Endothelial cell of umbilical vein (primary cell): ENCODE measurements at regions not wholly inside any gene's neighbourhood (a gene's known extent, or its start where the extent isn't known, plus 50 kb on each side); places are given as distances from the start of the nearest gene placed in this dataset.

Experiments
- BruUV-seq: library from RNA; stranded (reverse); fragments of 400-500 nt; replicated peaks from 2 replicates; lab custom pipeline; 2021; lab: Mats Ljungman, UMichigan
- CTCF ChIA-PET: fragments of 300-600, 350-600 bp; sonication (Branson Sonifier 250); formaldehyde crosslinking; loops from one replicate; lab custom pipeline; 2021; ENCODE audit warnings: antibody characterized with exemption, inconsistent platforms; lab: Charles Lee
- POLR2A ChIA-PET: fragments of 300-600, 350-600 bp; sonication (Branson Sonifier 250); formaldehyde crosslinking; loops from one replicate; lab custom pipeline; 2021; ENCODE audit warnings: antibody characterized with exemption, inconsistent platforms; lab: Charles Lee
- DNase-seq: peaks from one replicate; pipeline ENCODE4 v3.0.0-alpha.2; 2011; ENCODE audit warnings: low read depth, low spot score
- FAIRE-seq: peaks from 2 replicates; lab custom pipeline; 2011; peaks lifted over from hg19 to GRCh38; lab: Jason Lieb, UNC
- H2AFZ ChIP-seq: 2 replicates; pipeline ENCODE4 v1.6.0; 2012; ENCODE audit warnings: low read depth, low read length, control low read depth, inconsistent platforms
- H3K27ac ChIP-seq: 2 replicates; pipeline ENCODE4 v1.5.1; 2011; ENCODE audit warnings: low read depth, mild to moderate bottlenecking, control low read depth, low read length, moderate library complexity; ENCODE audit not compliant: insufficient read depth
- H3K27me3 ChIP-seq, 2 experiments: 2 replicates each; pipeline versions ENCODE4 v1.6.0 to v1.6.1; 2011; ENCODE audit warnings: low read length in 2 of 2, mixed read lengths in 1 of 2; ENCODE audit not compliant: control insufficient read depth in 2 of 2, insufficient read depth in 2 of 2
- H3K36me3 ChIP-seq, 2 experiments: 2 replicates in 1 of 2; 3 replicates in 1 of 2; pipeline ENCODE4 v1.5.1; 2011; ENCODE audit warnings: low read length in 2 of 2, mild to moderate bottlenecking in 1 of 2, moderate library complexity in 1 of 2; ENCODE audit not compliant: control insufficient read depth in 2 of 2, insufficient read depth in 2 of 2; ENCODE audit errors: extremely low read depth in 1 of 2
- H3K4me1 ChIP-seq: 3 replicates; pipeline ENCODE4 v1.5.1; 2011; ENCODE audit warnings: mild to moderate bottlenecking, low read length; ENCODE audit not compliant: control insufficient read depth, insufficient read depth; ENCODE audit errors: extremely low read depth
- H3K4me2 ChIP-seq: 2 replicates; pipeline ENCODE4 v1.6.1; 2011; ENCODE audit warnings: low read length, control low read depth, mixed read lengths; ENCODE audit not compliant: insufficient read depth
- H3K4me3 ChIP-seq, 3 experiments: fragments of 200-600 bp in 1 of 3; sonication (generic), shearing (Covaris generic) in 1 of 3; replicated peaks in 1 of 3; 2 replicates each; pipeline ENCODE4 v1.5.1; 2011 to 2016; ENCODE audit warnings: control low read depth in 3 of 3, low read length in 3 of 3, mild to moderate bottlenecking in 2 of 3, inconsistent platforms in 1 of 3, low read depth in 1 of 3, moderate library complexity in 1 of 3; ENCODE audit not compliant: insufficient read depth in 1 of 3
- H3K79me2 ChIP-seq: 2 replicates; pipeline ENCODE4 v1.6.0; 2012; ENCODE audit warnings: low read length, inconsistent platforms; ENCODE audit not compliant: control insufficient read depth, insufficient read depth
- H3K9ac ChIP-seq: replicated peaks from 2 replicates; pipeline ENCODE3; 2011; ENCODE audit warnings: low read length, control low read depth; ENCODE audit not compliant: insufficient read depth; ENCODE audit errors: extremely low read depth
- H3K9me1 ChIP-seq: replicated peaks from 3 replicates; pipeline ENCODE4 v1.6.0; 2011; ENCODE audit warnings: mild to moderate bottlenecking, low read length; ENCODE audit not compliant: control insufficient read depth, insufficient read depth; ENCODE audit errors: extremely low read depth
- H3K9me3 ChIP-seq: replicated peaks from 2 replicates; pipeline ENCODE4 v1.5.1; 2012; ENCODE audit warnings: low read length, inconsistent platforms; ENCODE audit not compliant: control insufficient read depth, insufficient read depth
- H4K20me1 ChIP-seq: replicated peaks from 2 replicates; pipeline ENCODE3; 2011; ENCODE audit warnings: mild to moderate bottlenecking, low read length; ENCODE audit not compliant: control insufficient read depth, insufficient read depth; ENCODE audit errors: extremely low read depth
- CTCF ChIP-seq, 2 donors: IDR thresholded peaks; 1 replicate in 1 of 2; 2 replicates in 1 of 2; pipeline ENCODE4 v1.5.1; 2011; ENCODE audit warnings: low read length in 2 of 2, mild to moderate bottlenecking in 2 of 2, moderate library complexity in 2 of 2, control low read depth in 1 of 2, inconsistent platforms in 1 of 2, low read depth in 1 of 2; ENCODE audit not compliant: insufficient read depth in 1 of 2; ENCODE audit errors: extremely low read depth in 1 of 2
- EZH2 ChIP-seq: IDR thresholded peaks from 2 replicates; pipeline ENCODE4 v1.6.1; 2012; ENCODE audit warnings: borderline replicate concordance, low read depth, mild to moderate bottlenecking, moderate library complexity, low read length, inconsistent platforms; ENCODE audit not compliant: severe bottlenecking
- FOS ChIP-seq: IDR thresholded peaks from 2 replicates; pipeline ENCODE4 v1.6.1; 2011; ENCODE audit warnings: mild to moderate bottlenecking, low read length, moderate library complexity, borderline replicate concordance; ENCODE audit not compliant: insufficient read depth
- GATA2 ChIP-seq: IDR thresholded peaks from 2 replicates; pipeline ENCODE4 v1.7.0; 2011; ENCODE audit warnings: low read depth, mild to moderate bottlenecking, moderate library complexity, mixed read lengths, low read length; ENCODE audit not compliant: insufficient read length, insufficient read depth
- JUN ChIP-seq: IDR thresholded peaks from 2 replicates; pipeline ENCODE4 v1.6.1; 2011; ENCODE audit warnings: borderline replicate concordance, low read depth; ENCODE audit not compliant: insufficient read length, insufficient read depth
- MYC ChIP-seq: IDR thresholded peaks from one replicate; pipeline ENCODE4 v1.6.1; 2011; ENCODE audit warnings: mild to moderate bottlenecking, low read depth, low read length
- POLR2A ChIP-seq: IDR thresholded peaks from 2 replicates; pipeline ENCODE4 v1.6.1; 2012; ENCODE audit warnings: low read depth, mild to moderate bottlenecking, control low read depth, low read length
- POLR2AphosphoS5 ChIP-seq: IDR thresholded peaks from 2 replicates; pipeline ENCODE4 v1.6.1; 2012; ENCODE audit warnings: low read depth, mild to moderate bottlenecking, control low read depth, low read length, moderate library complexity; ENCODE audit not compliant: insufficient read depth
- dilution Hi-C: fragments of 300-500 bp; cut with MboI; formaldehyde crosslinking; loops from one replicate; pipeline ENCODE4 v1.15.0; 2019; ENCODE audit warnings: low sequenced_read_pairs; ENCODE audit not compliant: extremely low pct_ligation_motif_present
- intact Hi-C: fragments of 100-400 bp; cut with micrococcal nuclease; formaldehyde crosslinking; loops from one replicate; pipeline ENCODE4 v1.10.0; 2022
- TF ChIP-seq, protein P1 (sequence below): IDR thresholded peaks from 2 replicates; pipeline ENCODE4 v1.6.1; 2011; ENCODE audit not compliant: insufficient read depth, insufficient read length

DNA sequence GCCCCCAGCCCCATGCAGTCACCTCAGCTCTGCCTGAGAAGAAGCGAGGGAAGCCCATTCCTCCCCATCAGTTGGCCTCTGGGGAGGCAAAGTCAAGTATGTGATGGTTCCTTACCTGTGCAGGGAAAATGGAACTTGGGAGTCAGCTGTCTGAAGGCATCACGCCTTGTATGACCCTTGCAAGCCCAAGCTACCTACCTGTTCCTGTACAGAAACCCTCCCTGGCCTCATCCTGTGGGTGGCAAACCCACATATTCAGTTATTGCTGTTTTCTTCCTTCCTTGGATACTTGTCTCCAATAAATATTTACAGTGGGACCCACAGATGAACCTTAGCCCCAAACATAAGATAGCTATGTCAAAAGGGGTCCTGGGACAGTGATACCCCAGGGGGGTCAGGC is 92.2 kb upstream of the MLN start:
- Histone ChIP-seq H2AFZ (no peak overlapping the region), H3K27ac (no peak overlapping the region), H3K9ac (no peak overlapping the region), H3K9me1 (no peaks in the 10 kb centered on the region), H3K4me3 (no peak overlapping the region), H3K36me3 (no peaks in the 10 kb centered on the region), H4K20me1 (no peaks in the 10 kb centered on the region), H3K79me2 (no peaks in the 10 kb centered on the region), H3K4me1 (no peaks in the 10 kb centered on the region), H3K9me3 (no peaks in the 10 kb centered on the region), H3K27me3 (peaks cover 11 to 14% of the 10 kb centered on the region in 2 experiments), H3K4me2 (no peak overlapping the region)
- no TSS peak for BruUV-seq
- ChIA-PET CTCF (no interaction called here), POLR2A (no interaction called here)
- DNase-seq (no peak), FAIRE-seq (no peak)
- intact Hi-C loops: no loop called here
- dilution Hi-C loops: no loop called here
- no peak for TF ChIP-seq POLR2AphosphoS5
- TF ChIP-seq MYC: no peak
- no peak for TF ChIP-seq EZH2
- TF ChIP-seq FOS: no peak
- TF ChIP-seq JUN: no peak
- no peak for TF ChIP-seq POLR2A
- no peak for TF ChIP-seq GATA2

DNA sequence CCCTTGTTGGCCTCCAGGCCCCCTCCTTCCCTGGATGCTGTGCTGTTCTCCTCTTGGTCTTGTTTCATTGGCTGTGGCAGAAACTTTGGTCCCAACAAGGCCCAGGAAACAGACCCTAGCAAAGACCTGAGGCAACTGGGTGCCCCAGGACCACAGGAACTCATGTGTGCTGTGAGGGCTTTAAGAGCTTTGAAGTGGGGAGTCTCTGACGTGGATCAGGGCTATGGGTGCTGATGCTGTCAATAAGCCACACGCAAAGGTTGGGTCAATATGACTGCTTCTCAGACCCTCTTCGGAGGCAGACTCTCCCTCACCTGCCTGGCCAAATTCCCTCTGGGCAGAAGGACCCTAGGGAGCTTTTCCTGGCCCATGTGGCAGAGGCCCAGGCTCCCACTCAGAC is 91.5 kb upstream of the MLN start:
- peaks cover 11 to 14% of the 10 kb centered on the region in 2 experiments for H3K27me3 ChIP-seq
- no peak overlapping the region for H3K27ac ChIP-seq
- dilution Hi-C loops: no loop called here
- H4K20me1 ChIP-seq: no peaks in the 10 kb centered on the region
- DNase-seq: no peak
- POLR2A ChIA-PET: no interaction called here
- H3K79me2 ChIP-seq: no peaks in the 10 kb centered on the region
- no peak for FAIRE-seq
- intact Hi-C loops: no loop called here
- H3K36me3 ChIP-seq: no peaks in the 10 kb centered on the region
- no peak overlapping the region for H3K4me3 ChIP-seq
- H3K9me3 ChIP-seq: no peaks in the 10 kb centered on the region
- H3K9ac ChIP-seq: no peak overlapping the region
- H3K9me1 ChIP-seq: no peaks in the 10 kb centered on the region
- no TSS peak for BruUV-seq
- H3K4me2 ChIP-seq: no peak overlapping the region
- H3K4me1 ChIP-seq: no peaks in the 10 kb centered on the region
- CTCF ChIA-PET: interaction anchor here (1.0 kb wide), 2 partner anchors 20 to 124 kb away, joined by 3 read pairs; no protein-coding TSS in a partner anchor
- H2AFZ ChIP-seq: no peak overlapping the region
- TF ChIP-seq, protein P1, sequence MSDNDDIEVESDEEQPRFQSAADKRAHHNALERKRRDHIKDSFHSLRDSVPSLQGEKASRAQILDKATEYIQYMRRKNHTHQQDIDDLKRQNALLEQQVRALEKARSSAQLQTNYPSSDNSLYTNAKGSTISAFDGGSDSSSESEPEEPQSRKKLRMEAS: no peak
- TF ChIP-seq FOS (no peak), GATA2 (no peak), MYC (no peak), CTCF (IDR thresholded peaks at IDR 0.05; ENCODE audit: extremely low read depth in 1 of 2, insufficient read depth in 1 of 2, low read depth in 1 of 2, low read length in 2 of 2) (no peak), POLR2AphosphoS5 (no peak), EZH2 (no peak), JUN (no peak)
